H1 (cell line): ENCODE measurements at regions not wholly inside any gene's neighbourhood (a gene's known extent, or its start where the extent isn't known, plus 50 kb on each side); places are given as distances from the start of the nearest gene placed in this dataset.
A peak's percentile ranks its signal among the peaks of the same experiment; 100 is the strongest.

ENCODE experiments used
- CTCF ChIA-PET: fragments of 300-600 bp; sonication (Branson Sonifier 250); formaldehyde crosslinking; loops from one replicate; lab custom pipeline; 2021; ENCODE audit not compliant: partially characterized antibody; lab: Charles Lee
- POLR2A ChIA-PET: fragments of 300-600 bp; sonication (Branson Sonifier 250); formaldehyde crosslinking; loops from one replicate; lab custom pipeline; 2021; ENCODE audit warnings: inconsistent platforms; ENCODE audit not compliant: partially characterized antibody; lab: Charles Lee
- DNase-seq, 2 experiments: peaks; one replicate each; pipeline versions ENCODE4 v3.0.0 to v3.0.0-alpha.2; 2010 to 2022; ENCODE audit warnings: low spot score in 2 of 2, low read depth in 1 of 2, mixed read lengths in 1 of 2
- FAIRE-seq: peaks from 2 replicates; lab custom pipeline; 2011; peaks lifted over from hg19 to GRCh38; lab: Jason Lieb, UNC
- H2AFZ ChIP-seq: 2 replicates; pipeline ENCODE4 v1.8.1; 2012; ENCODE audit warnings: low read length, inconsistent platforms
- H2AK5ac ChIP-seq: 2 replicates; pipeline ENCODE4 v1.6.1; 2013; ENCODE audit warnings: low read depth, low read length
- H2BK120ac ChIP-seq: replicated peaks from 2 replicates; pipeline ENCODE3; 2013; ENCODE audit warnings: low read depth, low read length, inconsistent platforms
- H2BK12ac ChIP-seq: 2 replicates; pipeline ENCODE4 v1.6.1; 2013; ENCODE audit warnings: low read depth, low read length
- H2BK15ac ChIP-seq: 2 replicates; pipeline ENCODE4 v1.6.1; 2013; ENCODE audit warnings: low read length
- H2BK20ac ChIP-seq: 2 replicates; pipeline ENCODE4 v1.6.1; 2013; ENCODE audit warnings: low read length
- H2BK5ac ChIP-seq: 2 replicates; pipeline ENCODE4 v1.6.1; 2013; ENCODE audit warnings: low read depth, low read length
- H3K14ac ChIP-seq: 2 replicates; pipeline ENCODE4 v1.6.1; 2013; ENCODE audit warnings: inconsistent platforms; ENCODE audit not compliant: insufficient read length
- H3K18ac ChIP-seq: 2 replicates; pipeline ENCODE4 v1.6.1; 2013; ENCODE audit warnings: low read length; ENCODE audit errors: extremely low read depth
- H3K23ac ChIP-seq: 2 replicates; pipeline ENCODE4 v1.6.1; 2013; ENCODE audit warnings: inconsistent platforms; ENCODE audit not compliant: insufficient read length
- H3K23me2 ChIP-seq: 2 replicates; pipeline ENCODE4 v1.6.1; 2013; ENCODE audit warnings: low read depth, low read length
- H3K27ac ChIP-seq: 2 replicates; pipeline ENCODE4 v1.6.1; 2011; ENCODE audit warnings: low read depth, low read length, inconsistent platforms
- H3K27me3 ChIP-seq, 4 experiments: replicated peaks in 1 of 4; 1 replicate in 1 of 4; 2 replicates in 3 of 4; pipeline versions ENCODE4 v1.6.1 to v1.8.1; 2011 to 2013; ENCODE audit warnings: low read length in 3 of 4, mild to moderate bottlenecking in 3 of 4, inconsistent platforms in 2 of 4, mixed read lengths in 2 of 4, moderate library complexity in 1 of 4; ENCODE audit not compliant: control insufficient read depth in 3 of 4, insufficient read depth in 3 of 4; ENCODE audit errors: extremely low read depth in 1 of 4
- H3K36me3 ChIP-seq, 4 experiments: 2 replicates each; pipeline versions ENCODE4 v1.6.1 to v1.8.1; 2011 to 2013; ENCODE audit warnings: mild to moderate bottlenecking in 4 of 4, low read length in 3 of 4, moderate library complexity in 2 of 4, control low read depth in 1 of 4, inconsistent platforms in 1 of 4; ENCODE audit not compliant: insufficient read depth in 4 of 4, control insufficient read depth in 2 of 4
- H3K4ac ChIP-seq: replicated peaks from 2 replicates; pipeline ENCODE3; 2013; ENCODE audit warnings: low read length, low read depth, mixed read lengths, inconsistent platforms; ENCODE audit not compliant: insufficient read length
- H3K4me1 ChIP-seq, 4 experiments: replicated peaks in 1 of 4; 1 replicate in 1 of 4; 2 replicates in 3 of 4; pipeline versions ENCODE4 v1.6.1 to v1.8.1; 2011 to 2013; ENCODE audit warnings: low read length in 3 of 4, inconsistent platforms in 2 of 4, mixed read lengths in 1 of 4; ENCODE audit not compliant: insufficient read depth in 4 of 4, control insufficient read depth in 3 of 4
- H3K4me2 ChIP-seq, 2 experiments: 2 replicates each; pipeline versions ENCODE4 v1.6.1 to v1.8.1; 2011 to 2013; ENCODE audit warnings: low read depth in 2 of 2, low read length in 2 of 2, control low read depth in 1 of 2, inconsistent platforms in 1 of 2, mild to moderate bottlenecking in 1 of 2; ENCODE audit not compliant: insufficient read depth in 1 of 2
- H3K4me3 ChIP-seq, 4 experiments: fragments of 200-600, 300-600 bp in 1 of 4; sonication (generic), shearing (Covaris generic), sonication (Bioruptor Twin) in 1 of 4; 2 replicates each; pipeline versions ENCODE4 v1.5.1 to v1.8.1; 2011 to 2016; ENCODE audit warnings: low read length in 4 of 4, low read depth in 3 of 4, control low read depth in 2 of 4, inconsistent platforms in 2 of 4, mild to moderate bottlenecking in 2 of 4, mixed read lengths in 1 of 4, moderate library complexity in 1 of 4; ENCODE audit not compliant: insufficient read depth in 2 of 4; ENCODE audit errors: extremely low read depth in 1 of 4
- H3K56ac ChIP-seq: replicated peaks from 2 replicates; pipeline ENCODE3; 2013; ENCODE audit warnings: low read depth, mild to moderate bottlenecking, mixed read lengths, low read length, inconsistent platforms; ENCODE audit not compliant: insufficient read length
- H3K79me1 ChIP-seq: 2 replicates; pipeline ENCODE4 v1.6.1; 2013; ENCODE audit warnings: low read depth, low read length, control low read depth
- H3K79me2 ChIP-seq, 2 experiments: 2 replicates each; pipeline versions ENCODE4 v1.6.1 to v1.8.1; 2012 to 2013; ENCODE audit warnings: low read length in 2 of 2, mild to moderate bottlenecking in 2 of 2, inconsistent platforms in 1 of 2; ENCODE audit not compliant: insufficient read depth in 2 of 2, control insufficient read depth in 1 of 2
- H3K9ac ChIP-seq, 4 experiments: replicated peaks in 1 of 4; 1 replicate in 1 of 4; 2 replicates in 3 of 4; pipeline versions ENCODE4 v1.6.1 to v1.8.1; 2011 to 2013; ENCODE audit warnings: low read depth in 3 of 4, low read length in 3 of 4, control low read depth in 2 of 4, mild to moderate bottlenecking in 2 of 4, moderate library complexity in 2 of 4, inconsistent platforms in 1 of 4; ENCODE audit errors: extremely low read depth in 1 of 4
- H3K9me3 ChIP-seq, 2 experiments: 2 replicates each; pipeline versions ENCODE4 v1.6.1 to v1.8.1; 2012 to 2013; ENCODE audit warnings: mild to moderate bottlenecking in 2 of 2, moderate library complexity in 2 of 2, control low read depth in 1 of 2, inconsistent platforms in 1 of 2, low read depth in 1 of 2, low read length in 1 of 2, mixed read lengths in 1 of 2; ENCODE audit not compliant: insufficient read depth in 2 of 2
- H4K20me1 ChIP-seq, 2 experiments: replicated peaks in 1 of 2; 2 replicates each; pipeline versions ENCODE3 to v1.8.1; 2011 to 2013; ENCODE audit warnings: inconsistent platforms in 2 of 2, low read length in 2 of 2, mild to moderate bottlenecking in 1 of 2; ENCODE audit not compliant: insufficient read depth in 2 of 2, control insufficient read depth in 1 of 2
- H4K5ac ChIP-seq: 2 replicates; pipeline ENCODE4 v1.6.1; 2013; ENCODE audit warnings: low read length, low read depth, mixed read lengths, inconsistent platforms; ENCODE audit not compliant: insufficient read length
- H4K8ac ChIP-seq: 2 replicates; pipeline ENCODE4 v1.8.0; 2013; ENCODE audit warnings: mild to moderate bottlenecking, moderate library complexity, low read length, inconsistent platforms; ENCODE audit not compliant: insufficient read depth; ENCODE audit errors: extremely low read depth
- H4K91ac ChIP-seq: replicated peaks from 2 replicates; pipeline ENCODE3; 2013; ENCODE audit warnings: low read length, mixed read lengths, inconsistent platforms; ENCODE audit not compliant: insufficient read length
- ATF3 ChIP-seq: IDR thresholded peaks from 2 replicates; pipeline ENCODE4 v1.6.1; 2011; ENCODE audit warnings: low read depth, mild to moderate bottlenecking, low read length; ENCODE audit not compliant: insufficient read depth
- CEBPB ChIP-seq: IDR thresholded peaks from 2 replicates; pipeline ENCODE4 v1.6.1; 2012; ENCODE audit warnings: low read depth, low read length
- CREB1 ChIP-seq: IDR thresholded peaks from 2 replicates; pipeline ENCODE4 v1.6.1; 2012; ENCODE audit warnings: inconsistent platforms
- FOSL1 ChIP-seq: IDR thresholded peaks from 2 replicates; pipeline ENCODE4 v1.6.1; 2011; ENCODE audit warnings: mild to moderate bottlenecking, low read depth, low read length, moderate library complexity; ENCODE audit not compliant: insufficient read depth
- KDM4A ChIP-seq: IDR thresholded peaks from one replicate; pipeline ENCODE4 v1.7.1; 2012; ENCODE audit warnings: low read depth, mild to moderate bottlenecking, moderate library complexity, low read length, inconsistent platforms; ENCODE audit not compliant: severe bottlenecking
- PHF8 ChIP-seq: fragments of 200-600 bp; sonication (generic); conservative IDR thresholded peaks from 2 replicates; pipeline ENCODE4 v1.7.1; 2012; ENCODE audit warnings: low read depth, mild to moderate bottlenecking, inconsistent platforms, low read length, moderate library complexity
- POLR2AphosphoS5 ChIP-seq: IDR thresholded peaks from 2 replicates; pipeline ENCODE4 v1.6.1; 2011; ENCODE audit warnings: low read depth, low read length
- RAD21 ChIP-seq, 2 experiments: IDR thresholded peaks in 1 of 2; conservative IDR thresholded peaks in 1 of 2; 2 replicates each; pipeline ENCODE4 v1.6.1; 2011; ENCODE audit warnings: low read depth in 2 of 2, low read length in 2 of 2, improper control_type of control experiment in 1 of 2, inconsistent platforms in 1 of 2, mild to moderate bottlenecking in 1 of 2, moderate library complexity in 1 of 2
- SAP30 ChIP-seq: fragments of 300-600 bp; sonication (generic); IDR thresholded peaks from 2 replicates; pipeline ENCODE4 v1.7.1; 2012; ENCODE audit warnings: low read length, moderate library complexity, mild to moderate bottlenecking, inconsistent platforms; ENCODE audit not compliant: insufficient read depth, insufficient replicate concordance
- SIX5 ChIP-seq: IDR thresholded peaks from 2 replicates; pipeline ENCODE4 v1.6.1; 2011; ENCODE audit warnings: mild to moderate bottlenecking, low read depth, low read length
- SP4 ChIP-seq: IDR thresholded peaks from 2 replicates; pipeline ENCODE4 v1.6.1; 2012; ENCODE audit warnings: low read length, inconsistent platforms
- SRF ChIP-seq: IDR thresholded peaks from 2 replicates; pipeline ENCODE4 v1.6.1; 2011; ENCODE audit warnings: mild to moderate bottlenecking, low read depth, low read length, moderate library complexity
- USF2 ChIP-seq: IDR thresholded peaks from 2 replicates; pipeline ENCODE4 v1.6.1; 2011; ENCODE audit warnings: low read length, improper control_type of control experiment
- WGBS, 2 experiments: shearing (Covaris generic) in 1 of 2; methylation state at CpG; one replicate each; pipeline versions ENCODE4 v1.1.6 to v1.1.7; 2013 to 2015; ENCODE audit warnings: low lambda C conversion rate in 2 of 2, mixed read lengths in 2 of 2, inconsistent platforms in 1 of 2, low coverage in 1 of 2, missing lambda C conversion rate in 1 of 2; ENCODE audit not compliant: insufficient replicate concordance in 2 of 2, insufficient coverage in 1 of 2, insufficient read length in 1 of 2; ENCODE audit errors: extremely low coverage in 1 of 2, missing lambda C conversion rate in 1 of 2; 5-methylcytosine and 5-hydroxymethylcytosine counted together

GRCh38 chr11:127632546-127632945, 632.0 kb upstream of the KIRREL3 start:
- DNase-seq (no peak), FAIRE-seq (no peak)
- Histone ChIP-seq H2BK5ac (peak overlapping the region; percentile 12; the same call in 1 of the 2 replicates), H2BK15ac (no peak overlapping the region), H3K23ac (no peak overlapping the region), H4K91ac (peak overlapping the region; percentile 75), H3K79me1 (no peaks in the 10 kb centered on the region), H2BK12ac (peak overlapping the region; percentile 61), H4K8ac (no peak overlapping the region), H4K5ac (no peak overlapping the region), H3K9me3 (no peaks in the 10 kb centered on the region), H2AK5ac (no peak overlapping the region), H3K18ac (no peak overlapping the region), H3K27ac (no peak overlapping the region), H3K4ac (peak overlapping the region; percentile 46), H3K36me3 (no peaks in the 10 kb centered on the region), H4K20me1 (no peaks in the 10 kb centered on the region), H3K27me3 (no peaks in the 10 kb centered on the region), H3K79me2 (no peaks in the 10 kb centered on the region), H2BK20ac (peak overlapping the region; percentile 67), H2AFZ (peak overlapping the region; percentile 25), H3K4me1 (peaks cover 0 to 10% (median 5%) of the 10 kb centered on the region in 4 experiments; a peak in 5 of 7 replicates), H3K4me2 (no peak overlapping the region), H3K23me2 (no peaks in the 10 kb centered on the region), H3K9ac (no peak overlapping the region), H3K4me3 (no peak overlapping the region), H3K56ac (no peak overlapping the region), H3K14ac (no peak overlapping the region), H2BK120ac (no peak overlapping the region)
- POLR2A ChIA-PET: no interaction called here
- CTCF ChIA-PET: interaction anchor here (1.2 kb wide), 1 partner anchor 211 kb away, joined by 4 read pairs; no protein-coding TSS in a partner anchor
- 92% methylated on average over 4 of the region's 4 CpGs; no CpG with 5 or more reads in 1 of the 2 experiments for WGBS, 2 experiments
- no peak for TF ChIP-seq ATF3
- TF ChIP-seq CREB1: no peak
- TF ChIP-seq SAP30: no peak
- no peak for TF ChIP-seq CEBPB
- no peak for TF ChIP-seq PHF8
- TF ChIP-seq USF2: no peak
- TF ChIP-seq SIX5: no peak
- no peak for TF ChIP-seq SP4
- no peak for TF ChIP-seq KDM4A
- TF ChIP-seq RAD21 (IDR thresholded peaks at IDR 0.05 in 1 of 2, conservative IDR thresholded peaks at IDR 0.05 in 1 of 2; ENCODE audit: low read depth in 2 of 2, low read length in 2 of 2): no peak
- no peak for TF ChIP-seq POLR2AphosphoS5
- TF ChIP-seq FOSL1: no peak
- TF ChIP-seq SRF: no peak
